AG04449 (cell line): ENCODE measurements at regions not wholly inside any gene's neighbourhood (a gene's known extent, or its start where the extent isn't known, plus 50 kb on each side); places are given as distances from the start of the nearest gene placed in this dataset.
"Not testable (repeated sequence)": the region's sequence is repeated elsewhere in the genome, so short reads cannot be mapped to it uniquely, and the experiment has no call there.

Experiments
- CTCF ChIA-PET: fragments of 350-600 bp; formaldehyde crosslinking; extraction: SDS; loops from one replicate; lab custom pipeline; 2021; ENCODE audit warnings: antibody characterized with exemption; lab: Yijun Ruan, JAX
- POLR2A ChIA-PET: fragments of 400-600, 350-600 bp; formaldehyde crosslinking; extraction: SDS; loops from one replicate; lab custom pipeline; 2020; ENCODE audit warnings: antibody characterized with exemption, inconsistent platforms; lab: Yijun Ruan, JAX
- DNase-seq: peaks from one replicate; pipeline ENCODE4 v3.0.0-alpha.2; 2010; ENCODE audit warnings: low read depth, low spot score
- H3K4me3 ChIP-seq: 2 replicates; pipeline ENCODE4 v1.5.1; 2011; ENCODE audit warnings: low read depth, mild to moderate bottlenecking, control low read depth, low read length
- TF ChIP-seq, protein P1 (sequence below): IDR thresholded peaks from one replicate; pipeline ENCODE4 v1.5.1; 2011; ENCODE audit warnings: mild to moderate bottlenecking, moderate library complexity, low read length, control low read depth, inconsistent platforms; ENCODE audit not compliant: insufficient read depth; ENCODE audit errors: missing control alignments

DNA sequence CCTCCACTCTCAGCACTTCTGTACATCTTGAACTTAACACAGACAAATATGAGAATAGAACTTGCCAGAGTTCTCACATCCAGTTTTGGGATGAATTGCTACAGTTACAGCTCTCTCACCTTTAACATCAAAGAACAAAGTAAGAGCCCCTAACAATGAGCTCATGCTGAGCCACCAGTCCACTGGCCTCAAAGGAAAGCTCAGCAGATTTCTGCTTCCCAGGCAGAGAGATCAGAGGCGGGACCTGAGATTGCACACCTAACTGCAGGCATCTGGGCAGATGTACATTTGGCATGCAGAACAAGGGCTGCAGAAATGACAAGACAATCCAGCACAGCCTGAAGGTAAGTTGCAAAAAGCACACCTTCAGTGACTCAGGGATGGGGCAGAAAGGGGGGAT lies 300.9 kb downstream of the MRPS30 start:
- ChIA-PET POLR2A (no interaction called here), CTCF (no interaction called here)
- TF ChIP-seq, protein P1, sequence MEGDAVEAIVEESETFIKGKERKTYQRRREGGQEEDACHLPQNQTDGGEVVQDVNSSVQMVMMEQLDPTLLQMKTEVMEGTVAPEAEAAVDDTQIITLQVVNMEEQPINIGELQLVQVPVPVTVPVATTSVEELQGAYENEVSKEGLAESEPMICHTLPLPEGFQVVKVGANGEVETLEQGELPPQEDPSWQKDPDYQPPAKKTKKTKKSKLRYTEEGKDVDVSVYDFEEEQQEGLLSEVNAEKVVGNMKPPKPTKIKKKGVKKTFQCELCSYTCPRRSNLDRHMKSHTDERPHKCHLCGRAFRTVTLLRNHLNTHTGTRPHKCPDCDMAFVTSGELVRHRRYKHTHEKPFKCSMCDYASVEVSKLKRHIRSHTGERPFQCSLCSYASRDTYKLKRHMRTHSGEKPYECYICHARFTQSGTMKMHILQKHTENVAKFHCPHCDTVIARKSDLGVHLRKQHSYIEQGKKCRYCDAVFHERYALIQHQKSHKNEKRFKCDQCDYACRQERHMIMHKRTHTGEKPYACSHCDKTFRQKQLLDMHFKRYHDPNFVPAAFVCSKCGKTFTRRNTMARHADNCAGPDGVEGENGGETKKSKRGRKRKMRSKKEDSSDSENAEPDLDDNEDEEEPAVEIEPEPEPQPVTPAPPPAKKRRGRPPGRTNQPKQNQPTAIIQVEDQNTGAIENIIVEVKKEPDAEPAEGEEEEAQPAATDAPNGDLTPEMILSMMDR = no peak
- no peak for DNase-seq
- H3K4me3 ChIP-seq = no peak overlapping the region

DNA sequence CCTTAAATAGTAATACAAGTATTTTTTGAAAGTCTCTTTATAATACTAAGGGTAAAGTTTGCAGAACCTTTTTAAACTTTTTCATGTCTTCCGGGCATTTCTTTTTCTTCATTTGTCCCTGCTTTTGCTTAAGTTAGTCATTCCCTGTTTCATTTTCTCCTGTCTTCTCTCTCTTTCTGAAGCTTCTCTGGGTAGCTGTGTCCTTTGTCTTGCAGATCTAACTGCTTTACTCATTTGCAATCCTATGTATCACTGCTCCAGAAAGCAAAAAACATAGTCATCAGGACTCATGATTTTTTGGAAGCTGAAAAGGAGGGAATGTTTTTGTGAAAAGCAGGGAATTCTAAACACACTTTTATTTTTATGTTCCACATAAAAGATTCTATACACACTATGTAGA lies 301.7 kb downstream of the MRPS30 start:
- TF ChIP-seq, protein P1 = no peak
- CTCF ChIA-PET = no interaction called here
- no peak for DNase-seq
- POLR2A ChIA-PET = no interaction called here
- no peak overlapping the region for H3K4me3 ChIP-seq

DNA sequence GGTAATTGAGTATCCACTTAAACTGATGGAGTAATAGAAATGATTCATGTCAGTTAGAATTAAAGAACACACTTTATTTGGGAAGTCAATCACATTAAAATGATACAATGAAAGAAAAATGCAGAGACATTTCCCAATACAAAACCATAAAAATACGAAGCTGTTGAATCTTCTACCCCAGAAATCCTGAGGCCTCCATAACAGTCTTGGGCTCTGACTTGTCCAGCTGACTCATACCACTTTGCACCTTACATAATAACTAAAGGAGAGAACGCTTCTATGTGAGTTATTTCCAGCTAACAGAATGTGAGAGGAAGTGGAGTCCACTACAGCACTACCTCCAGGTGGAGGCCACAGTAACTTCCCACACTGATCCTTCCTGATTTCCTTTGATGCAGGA lies 305.0 kb downstream of the MRPS30 start:
- no peak for DNase-seq
- H3K4me3 ChIP-seq = no peak overlapping the region
- TF ChIP-seq, protein P1 = no peak
- POLR2A ChIA-PET = no interaction called here
- CTCF ChIA-PET = no interaction called here

DNA sequence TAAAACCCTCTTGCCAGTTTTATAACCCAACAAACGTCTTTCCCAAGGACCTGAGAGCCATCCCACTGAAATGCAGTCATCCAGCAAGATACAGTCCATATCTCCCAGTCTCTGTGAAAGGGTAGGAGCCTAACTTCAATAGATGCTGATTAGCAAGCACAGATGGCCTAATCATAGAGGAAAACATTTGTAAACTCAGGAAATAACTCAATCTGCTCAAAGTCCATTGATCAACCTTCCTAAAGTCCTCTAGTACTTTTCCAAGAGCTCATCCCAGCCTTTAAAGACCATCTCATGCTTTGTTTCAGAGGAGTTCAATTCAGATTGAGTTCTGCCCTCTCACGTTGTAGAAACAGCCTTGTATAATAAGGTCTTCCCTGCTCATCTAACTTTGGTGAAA lies 324.2 kb downstream of the MRPS30 start:
- TF ChIP-seq, protein P1 = no peak
- DNase-seq = no peak
- H3K4me3 ChIP-seq = no peak overlapping the region
- ChIA-PET CTCF (no interaction called here), POLR2A (no interaction called here)

DNA sequence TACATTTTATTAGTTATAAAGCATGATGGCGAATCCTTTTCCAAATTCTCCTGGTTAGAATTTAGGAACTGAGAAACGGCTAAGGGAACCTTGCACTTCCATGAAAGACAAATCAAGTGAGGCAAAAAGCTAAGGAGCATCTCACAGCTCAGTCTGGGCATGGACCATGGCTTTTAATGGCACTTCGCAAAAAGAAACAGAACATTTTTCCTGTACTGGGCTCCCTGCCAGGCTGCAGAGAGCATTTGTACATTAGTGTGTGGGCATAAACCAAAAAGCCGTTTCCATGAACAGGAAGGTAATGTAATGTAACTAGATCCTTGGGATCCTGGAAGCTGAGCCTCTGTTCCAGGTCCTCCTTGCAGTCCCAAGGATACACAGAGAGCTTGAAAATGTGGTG lies 354.2 kb downstream of the MRPS30 start:
- ChIA-PET CTCF (no interaction called here), POLR2A (no interaction called here)
- TF ChIP-seq, protein P1 = no peak
- no peak overlapping the region for H3K4me3 ChIP-seq
- no peak for DNase-seq

DNA sequence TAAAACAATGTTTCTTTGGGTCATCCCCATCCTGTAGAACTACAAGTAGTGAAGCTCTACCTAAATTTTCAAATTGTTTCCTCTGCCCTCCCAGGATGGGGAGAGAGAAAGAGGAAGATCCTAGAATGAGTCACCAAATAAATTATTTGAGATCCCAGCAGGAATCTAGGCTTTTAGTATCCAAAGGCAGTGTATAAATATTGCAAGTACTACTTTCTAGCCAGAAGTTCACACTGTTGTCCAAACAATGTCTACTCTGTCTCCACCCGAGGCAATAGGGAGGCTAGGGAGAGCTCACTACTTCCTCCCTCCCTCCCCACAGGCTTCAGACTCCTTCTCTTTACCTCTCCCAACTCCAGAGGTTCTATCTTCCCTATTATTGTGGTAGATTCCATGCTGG lies 362.8 kb downstream of the MRPS30 start:
- ChIA-PET POLR2A (no interaction called here), CTCF (no interaction called here)
- TF ChIP-seq, protein P1 = no peak
- no peak overlapping the region for H3K4me3 ChIP-seq
- DNase-seq = no peak

DNA sequence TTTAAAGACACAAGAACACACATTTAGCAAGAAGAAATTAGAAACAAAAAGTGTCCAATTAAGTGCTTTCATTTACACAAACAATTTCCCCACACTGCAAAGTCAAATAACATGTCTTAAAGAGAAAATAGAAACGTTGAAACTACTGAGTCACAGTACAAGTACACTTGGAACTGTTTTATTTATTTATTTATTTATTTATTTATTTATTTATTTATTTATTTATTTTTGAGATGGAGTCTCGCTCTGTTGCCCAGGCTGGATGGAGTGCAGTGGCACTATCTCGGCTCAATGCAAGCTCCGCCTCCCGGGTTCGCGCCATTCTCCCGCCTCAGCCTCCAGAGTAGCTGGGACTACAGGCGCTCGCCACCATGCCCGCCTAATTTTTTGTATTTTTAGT lies 363.9 kb downstream of the MRPS30 start:
- DNase-seq, H3K4me3 ChIP-seq, POLR2A ChIA-PET, CTCF ChIA-PET: not testable (repeated sequence)
